ENCODE measurements at regions not wholly inside any gene's neighbourhood (a gene's known extent, or its start where the extent isn't known, plus 50 kb on each side); places are given as distances from the start of the nearest gene placed in this dataset.

GRCh38 chr12:74415633-74416032, 122.0 kb upstream of the ATXN7L3B start:
- ChIA-PET POLR2A (interaction anchor here (0.7 kb wide), 1 partner anchor 1036 kb away, joined by 3 read pairs; no protein-coding TSS in a partner anchor), CTCF (interaction anchor here (0.5 to 3.2 kb wide), 16 partner anchors 11 to 480 kb away, joined by 3 to 14 read pairs (median 4); no protein-coding TSS in a partner anchor)
- intact Hi-C loops (cut with micrococcal nuclease): loop anchor here (2.0 kb wide), 3 partner anchors 99 to 231 kb away; partner anchors contain the start of gene ATXN7L3B
- TF ChIP-seq CTCF (IDR thresholded peaks at IDR 0.05; ENCODE audit: unreplicated experiment): peak; percentile 54
- DNase-seq (ENCODE audit: unreplicated experiment): peak; percentile 46
- no TSS peak for BruUV-seq (replicated peaks)
- Mint-ChIP-seq H3K4me3 (ENCODE audit: unreplicated experiment) (no peak overlapping the region), H3K9me3 (ENCODE audit: unreplicated experiment) (no peaks in the 10 kb centered on the region), H3K27ac (ENCODE audit: low read depth, unreplicated experiment) (no peak overlapping the region), H3K36me3 (ENCODE audit: insufficient read depth, unreplicated experiment) (no peaks in the 10 kb centered on the region), H3K4me1 (ENCODE audit: insufficient read depth, unreplicated experiment) (peaks cover 7% of the 10 kb centered on the region), H3K27me3 (ENCODE audit: insufficient read depth, unreplicated experiment) (no peaks in the 10 kb centered on the region)

GRCh38 chr12:74418573-74418972, 119.1 kb upstream of the ATXN7L3B start:
- TF ChIP-seq CTCF (IDR thresholded peaks at IDR 0.05; ENCODE audit: unreplicated experiment): no peak
- H3K27me3 Mint-ChIP-seq (ENCODE audit: insufficient read depth, unreplicated experiment): no peaks in the 10 kb centered on the region
- no peaks in the 10 kb centered on the region for H3K9me3 Mint-ChIP-seq (ENCODE audit: unreplicated experiment)
- BruUV-seq (replicated peaks): no TSS peak
- intact Hi-C loops (cut with micrococcal nuclease): no loop called here
- peaks cover 7% of the 10 kb centered on the region for H3K4me1 Mint-ChIP-seq (ENCODE audit: insufficient read depth, unreplicated experiment)
- peak; percentile 28 for DNase-seq (ENCODE audit: unreplicated experiment)
- no peak overlapping the region for H3K4me3 Mint-ChIP-seq (ENCODE audit: unreplicated experiment)
- ChIA-PET POLR2A (no interaction called here), CTCF (interaction anchor here (0.7 to 1.7 kb wide), 3 partner anchors 9 to 396 kb away, joined by 3 to 5 read pairs (median 4); no protein-coding TSS in a partner anchor)
- H3K36me3 Mint-ChIP-seq (ENCODE audit: insufficient read depth, unreplicated experiment): no peaks in the 10 kb centered on the region
- peak overlapping the region; percentile 0 for H3K27ac Mint-ChIP-seq (ENCODE audit: low read depth, unreplicated experiment)

GRCh38 chr12:74424778-74425177, 112.9 kb upstream of the ATXN7L3B start:
- ChIA-PET CTCF (no interaction called here), POLR2A (no interaction called here)
- Mint-ChIP-seq H3K36me3 (ENCODE audit: insufficient read depth, unreplicated experiment) (no peaks in the 10 kb centered on the region), H3K9me3 (ENCODE audit: unreplicated experiment) (no peaks in the 10 kb centered on the region), H3K27ac (ENCODE audit: low read depth, unreplicated experiment) (no peak overlapping the region), H3K4me3 (ENCODE audit: unreplicated experiment) (no peak overlapping the region), H3K4me1 (ENCODE audit: insufficient read depth, unreplicated experiment) (no peaks in the 10 kb centered on the region), H3K27me3 (ENCODE audit: insufficient read depth, unreplicated experiment) (no peaks in the 10 kb centered on the region)
- no TSS peak for BruUV-seq (replicated peaks)
- TF ChIP-seq CTCF (IDR thresholded peaks at IDR 0.05; ENCODE audit: unreplicated experiment): no peak
- no peak for DNase-seq (ENCODE audit: unreplicated experiment)
- intact Hi-C loops (cut with micrococcal nuclease): no loop called here

GRCh38 chr12:74426091-74426490, 111.5 kb upstream of the ATXN7L3B start:
- H3K27ac Mint-ChIP-seq (ENCODE audit: low read depth, unreplicated experiment): no peak overlapping the region
- ChIA-PET POLR2A (interaction anchor here (0.6 kb wide), 1 partner anchor 76 kb away, joined by 4 read pairs; no protein-coding TSS in a partner anchor), CTCF (interaction anchor here (1.6 kb wide), 1 partner anchor 9 kb away, joined by 6 read pairs; no protein-coding TSS in a partner anchor)
- H3K9me3 Mint-ChIP-seq (ENCODE audit: unreplicated experiment): no peaks in the 10 kb centered on the region
- no peak for DNase-seq (ENCODE audit: unreplicated experiment)
- TF ChIP-seq CTCF (IDR thresholded peaks at IDR 0.05; ENCODE audit: unreplicated experiment): no peak
- intact Hi-C loops (cut with micrococcal nuclease): no loop called here
- no peak overlapping the region for H3K4me3 Mint-ChIP-seq (ENCODE audit: unreplicated experiment)
- BruUV-seq (replicated peaks): no TSS peak
- H3K36me3 Mint-ChIP-seq (ENCODE audit: insufficient read depth, unreplicated experiment): no peaks in the 10 kb centered on the region
- no peaks in the 10 kb centered on the region for H3K27me3 Mint-ChIP-seq (ENCODE audit: insufficient read depth, unreplicated experiment)
- no peaks in the 10 kb centered on the region for H3K4me1 Mint-ChIP-seq (ENCODE audit: insufficient read depth, unreplicated experiment)
